ENCODE measurements at regions not wholly inside any gene's neighbourhood (a gene's known extent, or its start where the extent isn't known, plus 50 kb on each side); places are given as distances from the start of the nearest gene placed in this dataset.

DNA sequence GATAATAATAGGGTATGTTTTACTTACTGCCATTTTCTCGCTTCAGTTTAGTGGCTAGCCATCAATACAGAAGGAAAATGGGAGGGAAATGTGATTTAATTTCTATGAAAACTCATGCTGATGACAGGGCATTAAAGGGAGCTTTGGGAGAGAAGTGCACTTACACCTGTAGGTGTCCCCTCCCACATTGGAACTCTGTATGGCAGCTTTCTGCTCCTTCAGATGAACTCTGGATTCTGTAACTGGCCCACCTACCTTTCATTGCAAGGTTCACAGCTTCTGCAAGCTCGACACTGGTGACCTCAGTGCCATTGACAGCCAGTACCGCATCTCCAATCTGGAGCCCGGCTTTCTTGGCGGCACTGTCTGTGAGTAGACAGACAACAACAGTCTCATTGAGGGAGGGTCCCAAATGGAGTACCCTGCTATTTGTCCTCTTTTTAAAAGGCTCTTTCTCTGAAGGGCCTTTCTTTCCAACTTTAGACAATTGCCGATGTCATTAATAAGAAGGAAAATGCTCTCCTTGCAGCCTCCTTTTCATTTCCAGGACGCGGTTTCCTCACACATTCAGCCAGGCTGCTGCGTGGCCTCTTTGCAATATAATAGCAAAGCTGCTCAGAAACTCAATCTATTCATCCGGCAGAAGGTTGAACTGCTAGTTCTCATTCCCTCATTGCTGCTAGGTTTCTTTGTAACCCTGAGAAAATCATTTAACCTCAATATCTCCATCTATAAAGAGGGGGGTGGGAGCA, 63.6 kb downstream of the NUDT12 start:
- intact Hi-C loops (cut with DNase I): no loop called here
- ATAC-seq: no peak
- H3K4me3 ChIP-seq (ENCODE audit: low read length): no peak overlapping the region

DNA sequence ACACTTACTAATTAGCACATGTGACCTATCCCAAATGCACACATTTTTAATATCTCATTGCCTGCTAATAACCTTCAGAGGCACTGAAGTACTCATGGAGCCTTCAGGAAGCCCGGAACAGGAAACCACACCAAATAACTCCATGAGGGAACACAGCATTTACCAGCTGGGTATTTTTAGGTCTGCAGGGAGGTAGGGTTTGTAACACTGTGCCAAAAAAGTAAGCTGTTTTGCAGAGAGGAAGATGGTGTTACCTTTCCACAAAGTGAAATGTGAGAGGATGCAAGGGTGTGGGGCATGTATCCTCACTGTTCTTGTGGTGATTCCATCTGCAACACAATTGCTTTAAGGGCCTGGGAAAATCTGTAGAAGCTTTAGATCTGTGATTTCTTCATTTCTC, 64.4 kb downstream of the NUDT12 start:
- Histone ChIP-seq H3K27ac (ENCODE audit: low read length) (no peak overlapping the region), H3K4me3 (ENCODE audit: low read length) (no peak overlapping the region), H3K4me1 (ENCODE audit: control insufficient read depth, insufficient read depth, low read length) (no peaks in the 10 kb centered on the region), H3K9me3 (ENCODE audit: control insufficient read depth, low read length) (no peaks in the 10 kb centered on the region), H3K27me3 (ENCODE audit: control insufficient read depth, insufficient read depth) (no peaks in the 10 kb centered on the region)
- ATAC-seq: peak; percentile 35 to 41
- intact Hi-C loops (cut with DNase I): no loop called here
- no peak for DNase-seq
- WGBS: 51% methylated on average over 1 of the region's 1 CpG

More for the DNA sequence above, 63.6 kb downstream of the NUDT12 start:
- Histone ChIP-seq H3K27me3 (ENCODE audit: control insufficient read depth, insufficient read depth) (no peaks in the 10 kb centered on the region), H3K27ac (ENCODE audit: low read length) (no peak overlapping the region), H3K9me3 (ENCODE audit: control insufficient read depth, low read length) (no peaks in the 10 kb centered on the region), H3K4me1 (ENCODE audit: control insufficient read depth, insufficient read depth, low read length) (no peaks in the 10 kb centered on the region)
- no peak for DNase-seq
- 71% methylated on average over 10 of the region's 10 CpGs for WGBS

DNA sequence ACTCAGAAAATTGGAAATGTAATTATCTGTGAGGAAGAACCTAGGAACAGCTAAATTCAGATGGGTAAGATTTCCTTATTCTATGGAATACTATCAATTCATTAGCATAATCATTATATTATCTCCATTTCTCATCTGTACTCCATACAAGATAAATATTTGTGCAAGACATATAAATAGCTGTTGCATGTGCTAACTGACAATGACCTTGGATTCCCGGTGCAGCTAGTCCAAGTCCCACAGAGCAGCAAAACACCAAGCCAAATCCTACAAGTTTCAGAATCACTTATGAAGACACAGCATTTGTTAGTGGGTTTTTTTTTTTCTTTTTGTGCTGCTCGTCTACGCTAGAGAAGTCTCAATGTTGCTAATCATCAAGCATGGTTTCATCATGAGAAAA, 64.8 kb downstream of the NUDT12 start:
- intact Hi-C loops (cut with DNase I): no loop called here
- Histone ChIP-seq H3K27ac (ENCODE audit: low read length) (no peak overlapping the region), H3K9me3 (ENCODE audit: control insufficient read depth, low read length) (no peaks in the 10 kb centered on the region), H3K4me3 (ENCODE audit: low read length) (no peak overlapping the region), H3K27me3 (ENCODE audit: control insufficient read depth, insufficient read depth) (no peaks in the 10 kb centered on the region), H3K4me1 (ENCODE audit: control insufficient read depth, insufficient read depth, low read length) (no peaks in the 10 kb centered on the region)
- DNase-seq (no peak), ATAC-seq (no peak)
- WGBS: 49% methylated on average over 3 of the region's 3 CpGs

DNA sequence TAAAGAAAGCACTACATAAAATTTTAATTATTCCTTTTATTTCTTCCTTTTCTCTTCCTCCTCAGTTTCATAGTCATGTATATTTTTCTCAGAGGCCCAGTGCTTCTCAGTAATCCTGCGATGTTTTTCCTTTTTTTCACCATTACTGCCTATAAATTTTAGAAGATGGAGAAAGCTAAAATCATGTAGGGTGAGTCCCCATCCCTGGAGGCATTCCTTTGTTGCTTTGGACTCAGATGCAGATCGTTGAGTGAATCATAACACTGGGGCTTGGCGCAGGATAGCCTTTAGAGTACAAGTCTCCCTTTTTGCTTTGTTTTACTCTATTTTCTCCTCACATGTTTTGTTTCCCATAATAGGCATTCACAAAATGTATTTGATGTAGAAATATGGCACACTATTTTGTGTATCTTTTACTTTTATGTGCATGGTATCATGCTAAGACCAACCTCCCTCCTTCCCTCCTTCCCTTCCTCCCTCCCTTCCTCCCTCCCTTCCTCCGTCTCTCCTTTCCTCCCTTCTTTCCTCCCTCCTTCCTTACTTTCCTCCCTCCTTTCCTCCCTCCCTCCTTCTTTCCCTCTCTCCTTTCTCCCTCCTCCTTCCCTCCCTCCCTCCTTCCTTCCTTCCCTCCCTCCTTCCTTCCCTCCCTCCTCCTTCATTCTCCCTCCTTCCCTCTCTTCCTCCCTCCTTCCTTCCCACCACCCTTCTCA, 72.4 kb downstream of the NUDT12 start:
- H3K4me1 ChIP-seq (ENCODE audit: control insufficient read depth, insufficient read depth, low read length): no peaks in the 10 kb centered on the region
- intact Hi-C loops (cut with DNase I): no loop called here
- H3K9me3 ChIP-seq (ENCODE audit: control insufficient read depth, low read length): no peaks in the 10 kb centered on the region
- ATAC-seq (no peak), DNase-seq (no peak)
- H3K4me3 ChIP-seq (ENCODE audit: low read length): no peak overlapping the region
- H3K27me3 ChIP-seq (ENCODE audit: control insufficient read depth, insufficient read depth): no peaks in the 10 kb centered on the region
- no peak overlapping the region for H3K27ac ChIP-seq (ENCODE audit: low read length)
- 65% methylated on average over 4 of the region's 4 CpGs for WGBS

DNA sequence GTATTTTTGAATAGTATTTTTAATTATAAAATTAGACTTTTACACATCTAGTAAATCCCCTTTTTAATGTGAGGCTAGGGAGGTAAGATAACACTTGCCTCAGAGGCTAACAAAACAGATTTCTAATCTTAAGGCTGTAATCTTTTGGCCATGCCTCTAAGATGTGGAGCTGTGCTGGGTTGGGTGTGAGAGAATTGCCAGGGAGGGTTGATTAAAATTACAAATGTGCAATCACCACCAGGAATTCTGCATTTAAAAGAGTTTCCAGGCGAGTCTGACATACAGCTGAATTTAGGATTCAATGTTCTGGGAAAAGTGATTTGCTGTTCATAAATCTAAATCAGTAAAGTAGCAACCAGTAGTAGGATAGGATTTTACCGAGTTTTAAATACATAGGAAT, 73.3 kb downstream of the NUDT12 start:
- Histone ChIP-seq H3K27me3 (ENCODE audit: control insufficient read depth, insufficient read depth) (no peaks in the 10 kb centered on the region), H3K9me3 (ENCODE audit: control insufficient read depth, low read length) (no peaks in the 10 kb centered on the region), H3K27ac (ENCODE audit: low read length) (no peak overlapping the region), H3K4me1 (ENCODE audit: control insufficient read depth, insufficient read depth, low read length) (no peaks in the 10 kb centered on the region), H3K4me3 (ENCODE audit: low read length) (no peak overlapping the region)
- intact Hi-C loops (cut with DNase I): no loop called here
- no peak for ATAC-seq
- WGBS: 49% methylated on average over 2 of the region's 2 CpGs
- no peak for DNase-seq

DNA sequence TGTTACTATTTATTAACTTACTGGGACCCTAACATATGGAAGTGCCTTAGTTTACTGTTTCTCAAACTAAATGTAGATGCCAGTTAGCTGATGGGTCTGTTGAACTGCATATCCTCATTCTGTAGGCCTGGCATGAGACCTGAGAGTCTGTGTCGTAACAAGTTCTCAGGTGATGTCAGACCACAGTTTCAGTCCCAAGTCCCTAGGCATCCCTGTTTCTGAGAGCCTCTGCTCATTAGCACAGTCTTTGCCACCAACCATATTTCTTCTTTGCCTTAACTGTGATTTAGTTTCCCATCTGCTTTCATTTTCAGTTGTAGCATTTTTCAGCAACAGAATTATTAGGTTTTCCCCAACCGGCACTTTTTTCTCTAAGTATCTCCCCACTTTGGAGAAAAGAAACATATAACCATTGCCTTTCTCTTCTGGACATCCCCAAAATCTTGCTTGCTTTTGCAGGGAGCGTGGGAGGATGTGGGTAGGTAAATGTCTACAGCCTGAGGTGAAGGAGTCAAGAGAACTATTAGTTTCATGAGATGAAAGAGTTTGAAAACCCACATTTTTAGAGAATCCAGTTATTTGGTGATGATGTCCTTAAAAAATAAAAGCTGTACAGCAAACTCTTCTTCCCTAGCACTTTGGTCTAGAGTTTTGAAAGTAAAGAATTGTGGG, 74.6 kb downstream of the NUDT12 start:
- 93% methylated on average over 3 of the region's 3 CpGs for WGBS
- no peaks in the 10 kb centered on the region for H3K27me3 ChIP-seq (ENCODE audit: control insufficient read depth, insufficient read depth)
- ATAC-seq (no peak), DNase-seq (no peak)
- intact Hi-C loops (cut with DNase I): no loop called here
- H3K9me3 ChIP-seq (ENCODE audit: control insufficient read depth, low read length): no peaks in the 10 kb centered on the region
- H3K27ac ChIP-seq (ENCODE audit: low read length): no peak overlapping the region
- no peak overlapping the region for H3K4me3 ChIP-seq (ENCODE audit: low read length)
- H3K4me1 ChIP-seq (ENCODE audit: control insufficient read depth, insufficient read depth, low read length): no peaks in the 10 kb centered on the region

DNA sequence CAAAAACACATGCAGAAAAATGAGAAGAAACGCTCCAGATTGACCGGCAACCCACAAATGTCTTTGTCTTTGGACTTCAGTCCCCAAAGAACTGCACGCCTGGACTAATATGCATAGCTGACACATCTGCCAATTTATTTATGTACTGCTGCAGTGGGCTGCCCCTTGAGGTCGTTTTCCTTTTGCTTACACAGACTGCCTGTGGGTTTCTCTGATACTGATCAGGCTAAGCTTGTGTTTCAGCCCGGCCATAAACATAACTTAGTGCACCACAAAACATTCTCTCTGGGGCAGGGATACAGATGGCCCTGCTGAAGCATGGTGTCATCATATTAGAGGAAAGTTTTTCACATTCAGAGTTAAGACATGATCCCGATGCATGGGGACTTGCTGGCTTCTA, 75.4 kb downstream of the NUDT12 start:
- intact Hi-C loops (cut with DNase I): no loop called here

DNA sequence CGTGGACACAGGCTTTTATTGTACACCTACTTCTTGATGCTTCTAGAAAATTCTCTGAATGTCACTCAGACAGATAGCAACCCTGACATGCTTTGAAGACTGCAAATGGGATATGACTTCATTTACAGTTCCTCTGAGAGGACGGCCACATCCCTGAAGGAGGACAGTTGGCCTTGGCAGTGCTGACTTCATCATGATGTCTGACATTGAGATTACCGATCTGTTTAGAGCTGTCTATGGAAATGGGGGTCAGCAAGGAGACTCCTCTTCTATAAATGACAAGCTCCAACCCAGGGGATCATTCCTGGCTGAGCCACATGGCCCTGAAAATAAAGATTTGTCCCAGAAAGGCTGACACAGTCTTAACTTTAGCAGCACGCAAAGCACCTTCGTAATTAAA, 75.8 kb downstream of the NUDT12 start:
- DNase-seq (no peak), ATAC-seq (no peak)
- 78% methylated on average over 5 of the region's 5 CpGs for WGBS
- no peaks in the 10 kb centered on the region for H3K27me3 ChIP-seq (ENCODE audit: control insufficient read depth, insufficient read depth)
- intact Hi-C loops (cut with DNase I): no loop called here
- H3K4me1 ChIP-seq (ENCODE audit: control insufficient read depth, insufficient read depth, low read length): no peaks in the 10 kb centered on the region
- H3K27ac ChIP-seq (ENCODE audit: low read length): no peak overlapping the region
- H3K4me3 ChIP-seq (ENCODE audit: low read length): no peak overlapping the region
- H3K9me3 ChIP-seq (ENCODE audit: control insufficient read depth, low read length): no peaks in the 10 kb centered on the region

More for the DNA sequence above, 75.4 kb downstream of the NUDT12 start:
- H3K4me1 ChIP-seq (ENCODE audit: control insufficient read depth, insufficient read depth, low read length): no peaks in the 10 kb centered on the region
- no peaks in the 10 kb centered on the region for H3K9me3 ChIP-seq (ENCODE audit: control insufficient read depth, low read length)
- H3K27me3 ChIP-seq (ENCODE audit: control insufficient read depth, insufficient read depth): no peaks in the 10 kb centered on the region
- H3K4me3 ChIP-seq (ENCODE audit: low read length): no peak overlapping the region
- no peak for DNase-seq
- WGBS: 64% methylated on average over 6 of the region's 6 CpGs
- ATAC-seq: no peak
- no peak overlapping the region for H3K27ac ChIP-seq (ENCODE audit: low read length)

DNA sequence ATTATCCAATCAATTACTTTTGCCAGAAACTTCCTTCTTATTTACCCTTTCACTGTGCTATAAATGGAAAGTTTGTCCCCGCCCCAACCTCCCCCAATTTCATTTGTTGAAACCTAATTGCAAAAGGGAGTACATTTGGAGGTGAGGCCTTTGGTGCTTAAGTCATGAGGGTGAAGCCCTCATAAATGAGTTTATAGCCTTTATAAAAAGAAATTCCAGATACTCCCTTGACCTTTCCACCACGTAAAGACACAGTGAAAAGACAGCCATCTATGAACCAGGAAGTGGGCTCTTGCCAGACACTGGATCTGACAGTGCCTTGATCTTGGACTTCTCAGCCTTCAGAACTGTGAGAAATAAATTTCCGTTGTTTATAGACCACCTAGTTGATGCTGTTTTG, 82.3 kb downstream of the NUDT12 start:
- no peaks in the 10 kb centered on the region for H3K27me3 ChIP-seq (ENCODE audit: control insufficient read depth, insufficient read depth)
- no peaks in the 10 kb centered on the region for H3K9me3 ChIP-seq (ENCODE audit: control insufficient read depth, low read length)
- no peak for DNase-seq
- no peak overlapping the region for H3K27ac ChIP-seq (ENCODE audit: low read length)
- intact Hi-C loops (cut with DNase I): no loop called here
- no peak for ATAC-seq
- 73% methylated on average over 3 of the region's 3 CpGs for WGBS
- no peak overlapping the region for H3K4me3 ChIP-seq (ENCODE audit: low read length)
- no peaks in the 10 kb centered on the region for H3K4me1 ChIP-seq (ENCODE audit: control insufficient read depth, insufficient read depth, low read length)

DNA sequence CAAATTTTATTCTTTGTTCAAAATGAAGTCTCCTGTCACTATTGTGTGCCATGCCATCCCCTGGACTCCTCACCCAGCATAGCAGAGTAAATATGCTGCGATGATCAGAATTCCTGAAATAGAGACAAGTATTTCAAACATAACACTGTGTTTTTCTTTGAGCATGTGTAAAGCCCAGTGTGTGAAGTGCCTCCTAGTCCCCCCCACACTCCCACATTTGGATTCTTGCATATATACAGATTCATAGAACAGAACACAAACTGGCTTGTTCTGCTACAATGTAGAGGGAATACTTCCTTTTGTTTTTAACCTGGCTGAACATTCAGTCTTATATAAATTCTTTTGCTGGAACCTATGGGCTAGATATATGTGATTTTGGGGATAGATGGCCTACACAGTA, 84.9 kb downstream of the NUDT12 start:
- DNase-seq (no peak), ATAC-seq (no peak)
- no peak overlapping the region for H3K4me3 ChIP-seq (ENCODE audit: low read length)
- WGBS: 69% methylated on average over 1 of the region's 1 CpG
- H3K27me3 ChIP-seq (ENCODE audit: control insufficient read depth, insufficient read depth): no peaks in the 10 kb centered on the region
- intact Hi-C loops (cut with DNase I): loop anchor here in 3 of 4 donors (2.0 to 10.0 kb wide), 3 partner anchors 243 to 245 kb away; no protein-coding TSS in a partner anchor
- H3K27ac ChIP-seq (ENCODE audit: low read length): no peak overlapping the region
- H3K4me1 ChIP-seq (ENCODE audit: control insufficient read depth, insufficient read depth, low read length): no peaks in the 10 kb centered on the region
- no peaks in the 10 kb centered on the region for H3K9me3 ChIP-seq (ENCODE audit: control insufficient read depth, low read length)

DNA sequence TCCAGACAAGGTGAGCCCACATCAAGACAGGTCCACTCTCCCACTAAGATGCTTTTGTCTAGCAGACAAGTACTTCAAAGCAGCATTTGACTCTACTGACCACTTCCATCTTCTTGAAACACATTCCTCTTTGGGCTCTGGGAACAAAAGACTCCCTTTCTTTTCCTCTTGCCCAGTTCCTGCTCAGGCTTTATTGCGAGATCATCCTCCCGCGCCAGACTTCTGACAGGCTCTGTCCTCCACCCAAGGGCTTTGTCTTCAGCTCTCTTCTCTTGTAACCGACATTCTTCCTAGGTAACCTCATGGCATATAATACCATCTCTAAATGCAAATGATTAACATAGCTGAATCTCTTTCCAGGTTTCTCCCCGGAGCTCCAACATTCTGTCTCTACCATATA, 85.8 kb downstream of the NUDT12 start:
- WGBS: 72% methylated on average over 5 of the region's 5 CpGs
- DNase-seq: no peak
- Histone ChIP-seq H3K27ac (ENCODE audit: low read length) (no peak overlapping the region), H3K27me3 (ENCODE audit: control insufficient read depth, insufficient read depth) (no peaks in the 10 kb centered on the region), H3K9me3 (ENCODE audit: control insufficient read depth, low read length) (no peaks in the 10 kb centered on the region), H3K4me1 (ENCODE audit: control insufficient read depth, insufficient read depth, low read length) (no peaks in the 10 kb centered on the region), H3K4me3 (ENCODE audit: low read length) (no peak overlapping the region)
- intact Hi-C loops (cut with DNase I): loop anchor here in 3 of 4 donors (2.0 to 10.0 kb wide), 3 partner anchors 242 to 245 kb away; no protein-coding TSS in a partner anchor
- ATAC-seq: no peak

Data from right cardiac atrium (tissue), 5 donors.